ENCODE measurements at regions not wholly inside any gene's neighbourhood (a gene's known extent, or its start where the extent isn't known, plus 50 kb on each side); places are given as distances from the start of the nearest gene placed in this dataset.

DNA sequence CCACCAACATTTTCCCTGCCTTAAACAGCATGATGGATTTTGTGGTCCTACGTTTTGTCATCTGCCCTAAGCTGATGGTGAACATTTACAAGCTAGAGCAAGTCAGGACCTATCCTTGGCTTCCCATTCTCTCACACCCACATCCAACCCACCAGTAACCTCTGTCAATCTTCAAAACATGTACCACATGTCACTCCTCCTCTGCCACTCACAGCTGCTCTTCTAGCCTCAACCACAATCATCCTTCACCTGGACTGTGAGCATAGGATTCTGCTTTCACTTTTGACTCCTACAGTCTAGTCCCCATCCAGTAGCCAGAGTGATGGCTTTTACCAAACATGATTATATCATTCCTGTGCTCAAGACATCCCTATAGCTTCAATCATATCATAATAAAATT is 279.8 kb upstream of the DLGAP1 start:
- Histone ChIP-seq H3K4me1 (ENCODE audit: insufficient read depth) (no peaks in the 10 kb centered on the region), H3K27me3 (no peaks in the 10 kb centered on the region), H3K9me3 (no peaks in the 10 kb centered on the region), H3K4me3 (no peak overlapping the region), H3K36me3 (no peaks in the 10 kb centered on the region), H3K27ac (no peak overlapping the region)
- TF ChIP-seq, protein P1, sequence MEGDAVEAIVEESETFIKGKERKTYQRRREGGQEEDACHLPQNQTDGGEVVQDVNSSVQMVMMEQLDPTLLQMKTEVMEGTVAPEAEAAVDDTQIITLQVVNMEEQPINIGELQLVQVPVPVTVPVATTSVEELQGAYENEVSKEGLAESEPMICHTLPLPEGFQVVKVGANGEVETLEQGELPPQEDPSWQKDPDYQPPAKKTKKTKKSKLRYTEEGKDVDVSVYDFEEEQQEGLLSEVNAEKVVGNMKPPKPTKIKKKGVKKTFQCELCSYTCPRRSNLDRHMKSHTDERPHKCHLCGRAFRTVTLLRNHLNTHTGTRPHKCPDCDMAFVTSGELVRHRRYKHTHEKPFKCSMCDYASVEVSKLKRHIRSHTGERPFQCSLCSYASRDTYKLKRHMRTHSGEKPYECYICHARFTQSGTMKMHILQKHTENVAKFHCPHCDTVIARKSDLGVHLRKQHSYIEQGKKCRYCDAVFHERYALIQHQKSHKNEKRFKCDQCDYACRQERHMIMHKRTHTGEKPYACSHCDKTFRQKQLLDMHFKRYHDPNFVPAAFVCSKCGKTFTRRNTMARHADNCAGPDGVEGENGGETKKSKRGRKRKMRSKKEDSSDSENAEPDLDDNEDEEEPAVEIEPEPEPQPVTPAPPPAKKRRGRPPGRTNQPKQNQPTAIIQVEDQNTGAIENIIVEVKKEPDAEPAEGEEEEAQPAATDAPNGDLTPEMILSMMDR (IDR thresholded peaks at IDR 0.05) = no peak
- no peak for TF ChIP-seq EP300 (IDR thresholded peaks at IDR 0.05)
- TF ChIP-seq POLR2A (IDR thresholded peaks at IDR 0.05) = no peak
- intact Hi-C loops (cut with DNase I) = no loop called here
- 81 to 86% (median 82%) methylated on average over 1 of the region's 1 CpG for WGBS, 3 donors
- DNase-seq = no peak

DNA sequence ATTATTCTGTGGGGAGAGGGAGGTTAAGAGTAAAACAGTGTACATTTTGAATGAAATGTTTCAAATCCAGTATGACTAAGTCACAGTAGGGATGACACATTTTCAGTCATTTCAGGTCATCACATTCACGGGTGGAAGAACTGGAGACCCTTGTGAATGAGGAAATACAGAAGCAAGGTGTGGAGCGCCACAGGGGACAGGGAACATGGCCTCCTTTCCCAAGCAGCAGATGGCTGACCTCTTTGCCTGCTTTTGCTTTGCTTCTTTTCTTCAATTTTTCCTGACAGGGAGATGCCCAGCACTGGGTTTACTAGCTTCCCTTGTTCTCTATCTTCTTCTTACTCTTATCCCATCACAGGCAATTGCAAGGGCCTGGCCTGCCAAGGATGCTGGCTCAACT is 278.9 kb upstream of the DLGAP1 start:
- no peak overlapping the region for H3K27ac ChIP-seq
- no peaks in the 10 kb centered on the region for H3K36me3 ChIP-seq
- no peaks in the 10 kb centered on the region for H3K9me3 ChIP-seq
- TF ChIP-seq, protein P1 (IDR thresholded peaks at IDR 0.05) = no peak
- TF ChIP-seq POLR2A (IDR thresholded peaks at IDR 0.05) (no peak), EP300 (IDR thresholded peaks at IDR 0.05) (no peak)
- WGBS, 3 donors = 66 to 69% (median 66%) methylated on average over 2 of the region's 2 CpGs
- DNase-seq = no peak
- intact Hi-C loops (cut with DNase I) = no loop called here
- no peaks in the 10 kb centered on the region for H3K27me3 ChIP-seq
- H3K4me1 ChIP-seq (ENCODE audit: insufficient read depth) = no peaks in the 10 kb centered on the region
- no peak overlapping the region for H3K4me3 ChIP-seq

DNA sequence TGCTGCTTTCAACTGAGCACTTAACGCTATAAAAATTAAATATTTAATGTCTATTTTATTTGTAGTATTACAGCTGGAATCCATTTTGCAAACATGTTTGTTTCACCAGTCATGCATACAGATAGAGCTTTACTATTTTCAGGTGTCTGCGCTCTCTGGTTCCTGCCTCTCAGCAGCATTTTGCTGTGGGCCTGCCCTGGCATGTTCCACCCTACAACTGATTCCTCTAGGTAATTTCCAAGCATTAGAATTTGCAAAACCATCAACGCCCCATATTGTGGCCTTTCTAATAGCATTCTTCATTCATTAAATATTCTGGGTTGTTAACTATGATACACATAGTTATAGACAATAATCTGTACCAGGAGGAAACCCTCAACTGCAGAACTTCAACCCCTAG is 266.4 kb upstream of the DLGAP1 start:
- Histone ChIP-seq H3K36me3 (no peaks in the 10 kb centered on the region), H3K9me3 (no peaks in the 10 kb centered on the region), H3K4me1 (ENCODE audit: insufficient read depth) (no peaks in the 10 kb centered on the region), H3K27me3 (no peaks in the 10 kb centered on the region), H3K4me3 (no peak overlapping the region), H3K27ac (no peak overlapping the region)
- TF ChIP-seq POLR2A (IDR thresholded peaks at IDR 0.05) (no peak), EP300 (IDR thresholded peaks at IDR 0.05) (no peak)
- TF ChIP-seq, protein P1 (IDR thresholded peaks at IDR 0.05) = no peak
- intact Hi-C loops (cut with DNase I) = no loop called here
- 81 to 95% (median 85%) methylated on average over 3 of the region's 3 CpGs for WGBS, 3 donors
- DNase-seq = no peak

DNA sequence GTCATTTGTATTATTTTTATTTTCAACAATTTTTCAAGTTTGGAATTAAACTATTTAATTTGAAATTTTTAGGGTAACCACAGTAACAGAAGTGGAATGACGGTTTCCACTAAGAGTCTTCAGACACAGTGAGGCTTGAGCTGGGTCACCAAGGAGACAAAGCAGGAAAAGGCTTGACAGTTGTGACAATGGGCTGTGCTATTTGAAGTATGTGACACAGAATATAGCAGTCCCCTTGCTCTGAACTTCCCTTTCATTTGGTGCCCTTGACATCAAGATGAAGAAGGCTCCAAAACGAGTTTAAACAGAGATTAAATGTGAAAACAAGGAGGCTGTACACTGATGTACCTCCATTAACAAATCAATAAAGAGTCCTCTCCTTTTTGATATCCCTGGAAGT is 265.4 kb upstream of the DLGAP1 start:
- H3K27ac ChIP-seq = no peak overlapping the region
- H3K4me3 ChIP-seq = no peak overlapping the region
- WGBS, 3 donors = 46 to 66% (median 56%) methylated on average over 2 of the region's 2 CpGs
- intact Hi-C loops (cut with DNase I) = no loop called here
- H3K9me3 ChIP-seq = no peaks in the 10 kb centered on the region
- no peaks in the 10 kb centered on the region for H3K27me3 ChIP-seq
- TF ChIP-seq EP300 (IDR thresholded peaks at IDR 0.05) = no peak
- no peak for TF ChIP-seq POLR2A (IDR thresholded peaks at IDR 0.05)
- TF ChIP-seq, protein P1 (IDR thresholded peaks at IDR 0.05) = no peak
- no peak for DNase-seq
- H3K4me1 ChIP-seq (ENCODE audit: insufficient read depth) = no peaks in the 10 kb centered on the region
- no peaks in the 10 kb centered on the region for H3K36me3 ChIP-seq

DNA sequence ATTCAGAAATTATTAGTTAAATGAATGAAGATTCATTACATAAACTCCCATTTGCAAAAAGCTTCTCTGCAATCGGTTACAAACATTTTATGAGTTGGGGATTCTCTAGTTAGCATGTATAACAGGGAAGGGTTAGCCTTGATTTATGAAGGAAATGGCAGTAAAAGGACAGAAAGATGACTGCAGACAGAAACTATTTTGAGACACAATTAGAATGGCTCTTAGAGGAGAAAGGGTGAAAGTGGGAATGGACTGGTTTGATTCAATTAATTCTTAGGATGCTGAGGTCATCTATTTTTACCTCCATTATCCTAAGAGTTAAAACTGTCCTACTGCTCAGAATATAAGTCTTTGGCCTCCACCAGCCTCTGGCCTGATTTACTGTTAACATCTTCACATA is 250.8 kb upstream of the DLGAP1 start:
- DNase-seq = no peak
- Histone ChIP-seq H3K27me3 (no peaks in the 10 kb centered on the region), H3K36me3 (no peaks in the 10 kb centered on the region), H3K9me3 (no peaks in the 10 kb centered on the region), H3K27ac (no peak overlapping the region), H3K4me3 (no peak overlapping the region), H3K4me1 (ENCODE audit: insufficient read depth) (no peaks in the 10 kb centered on the region)
- intact Hi-C loops (cut with DNase I) = no loop called here
- 48 to 68% (median 61%) methylated on average over 1 of the region's 1 CpG for WGBS, 3 donors
- TF ChIP-seq POLR2A (IDR thresholded peaks at IDR 0.05) = no peak
- no peak for TF ChIP-seq EP300 (IDR thresholded peaks at IDR 0.05)
- TF ChIP-seq, protein P1 (IDR thresholded peaks at IDR 0.05) = no peak
